Trophoblast cell (in vitro differentiated cells and primary cell): ENCODE measurements at regions not wholly inside any gene's neighbourhood (a gene's known extent, or its start where the extent isn't known, plus 50 kb on each side); places are given as distances from the start of the nearest gene placed in this dataset.

Source experiments
- DNase-seq, 2 donors: peaks; one replicate each; pipeline ENCODE4 v3.0.0-alpha.2; 2016
- H2AFZ ChIP-seq: 2 replicates; pipeline ENCODE4 v1.6.1; 2013; ENCODE audit warnings: low read length, moderate library complexity, mild to moderate bottlenecking; ENCODE audit not compliant: insufficient read depth, poor library complexity
- H2AK5ac ChIP-seq: 2 replicates; pipeline ENCODE4 v1.6.1; 2013; ENCODE audit warnings: mild to moderate bottlenecking, low read length
- H2BK120ac ChIP-seq: 2 replicates; pipeline ENCODE4 v1.6.1; 2013; ENCODE audit warnings: low read length, mild to moderate bottlenecking, moderate library complexity; ENCODE audit not compliant: insufficient read depth, poor library complexity
- H2BK12ac ChIP-seq: 2 replicates; pipeline ENCODE4 v1.6.1; 2013; ENCODE audit warnings: mild to moderate bottlenecking, low read length, moderate library complexity
- H2BK5ac ChIP-seq: 2 replicates; pipeline ENCODE4 v1.6.1; 2013; ENCODE audit warnings: low read length, low read depth, moderate library complexity, mild to moderate bottlenecking; ENCODE audit not compliant: poor library complexity
- H3K14ac ChIP-seq: 2 replicates; pipeline ENCODE4 v1.6.1; 2013; ENCODE audit warnings: mild to moderate bottlenecking, low read length
- H3K18ac ChIP-seq: 2 replicates; pipeline ENCODE4 v1.6.1; 2013; ENCODE audit warnings: mild to moderate bottlenecking, low read length
- H3K23ac ChIP-seq: 2 replicates; pipeline ENCODE4 v1.6.1; 2013; ENCODE audit warnings: low read length
- H3K27ac ChIP-seq: 2 replicates; pipeline ENCODE4 v1.5.1; 2013; ENCODE audit warnings: low read depth, mild to moderate bottlenecking, inconsistent platforms, low read length, moderate library complexity
- H3K27me3 ChIP-seq: 2 replicates; pipeline ENCODE4 v1.6.1; 2013; ENCODE audit warnings: inconsistent platforms, mild to moderate bottlenecking, low read length, moderate library complexity; ENCODE audit not compliant: insufficient read depth
- H3K36me3 ChIP-seq, 2 experiments: 1 replicate in 1 of 2; 2 replicates in 1 of 2; pipeline ENCODE4 v1.6.1; 2013; ENCODE audit warnings: low read length in 2 of 2, mild to moderate bottlenecking in 2 of 2, moderate library complexity in 1 of 2; ENCODE audit not compliant: insufficient read depth in 2 of 2, control insufficient read depth in 1 of 2
- H3K4ac ChIP-seq: 2 replicates; pipeline ENCODE4 v1.6.1; 2013; ENCODE audit warnings: low read depth, mild to moderate bottlenecking, low read length, moderate library complexity
- H3K4me1 ChIP-seq, 2 experiments: 1 replicate in 1 of 2; 2 replicates in 1 of 2; pipeline ENCODE4 v1.6.1; 2013; ENCODE audit warnings: low read length in 2 of 2, mild to moderate bottlenecking in 2 of 2, moderate library complexity in 1 of 2; ENCODE audit not compliant: insufficient read depth in 2 of 2, control insufficient read depth in 1 of 2
- H3K4me2 ChIP-seq: 2 replicates; pipeline ENCODE4 v1.6.1; 2013; ENCODE audit warnings: inconsistent platforms, mild to moderate bottlenecking, low read length, moderate library complexity
- H3K4me3 ChIP-seq: 2 replicates; pipeline ENCODE4 v1.5.1; 2013; ENCODE audit warnings: mild to moderate bottlenecking, low read depth, low read length, inconsistent platforms
- H3K79me1 ChIP-seq: one replicate; pipeline ENCODE4 v1.6.1; 2013; ENCODE audit warnings: low read length
- H3K79me2 ChIP-seq: 2 replicates; pipeline ENCODE4 v1.6.1; 2013; ENCODE audit warnings: low read length, mild to moderate bottlenecking; ENCODE audit not compliant: control insufficient read depth, insufficient read depth, poor library complexity
- H3K9ac ChIP-seq: 2 replicates; pipeline ENCODE4 v1.6.1; 2013; ENCODE audit warnings: mild to moderate bottlenecking, low read length
- H3K9me3 ChIP-seq: 2 replicates; pipeline ENCODE4 v1.6.1; 2013; ENCODE audit warnings: low read depth, mild to moderate bottlenecking, control low read depth, inconsistent platforms, low read length; ENCODE audit not compliant: insufficient read depth
- H4K12ac ChIP-seq: 2 replicates; pipeline ENCODE4 v1.6.1; 2013; ENCODE audit warnings: low read depth, mild to moderate bottlenecking, low read length, moderate library complexity
- H4K8ac ChIP-seq: 2 replicates; pipeline ENCODE4 v1.6.1; 2013; ENCODE audit warnings: low read depth, mild to moderate bottlenecking, low read length, moderate library complexity
- H4K91ac ChIP-seq: one replicate; pipeline ENCODE4 v1.6.1; 2013; ENCODE audit warnings: low read depth, mild to moderate bottlenecking, low read length, moderate library complexity
- WGBS: extraction: QIAGEN DNeasy Blood & Tissue Kit; methylation state at CpG from one replicate; pipeline ENCODE4 v1.1.7; 2013; ENCODE audit warnings: missing lambda C conversion rate; ENCODE audit not compliant: insufficient read length, insufficient coverage; ENCODE audit errors: extremely low coverage; 5-methylcytosine and 5-hydroxymethylcytosine counted together

GRCh38 chr15:87527416-87527815 lies 729.1 kb downstream of the NTRK3 start:
- H2BK12ac ChIP-seq, result no peak overlapping the region
- H3K4ac ChIP-seq, result no peak overlapping the region
- WGBS, result no CpG with 5 or more reads among the region's 4 CpGs
- no peak overlapping the region for H4K8ac ChIP-seq
- H3K79me1 ChIP-seq, result no peaks in the 10 kb centered on the region
- H3K9ac ChIP-seq, result no peak overlapping the region
- H3K79me2 ChIP-seq, result no peaks in the 10 kb centered on the region
- H3K4me2 ChIP-seq, result no peak overlapping the region
- no peak overlapping the region for H3K18ac ChIP-seq
- no peak overlapping the region for H2BK120ac ChIP-seq
- no peak overlapping the region for H4K91ac ChIP-seq
- no peak overlapping the region for H3K27ac ChIP-seq
- H4K12ac ChIP-seq, result no peak overlapping the region
- no peaks in the 10 kb centered on the region for H3K27me3 ChIP-seq
- no peak overlapping the region for H3K23ac ChIP-seq
- H3K4me3 ChIP-seq, result no peak overlapping the region
- H2AK5ac ChIP-seq, result no peak overlapping the region
- H3K36me3 ChIP-seq, result no peaks in the 10 kb centered on the region
- peak in 1 of 2 donors; percentile 23 for DNase-seq
- H3K4me1 ChIP-seq, result peaks cover 0 to 5% of the 10 kb centered on the region in 2 experiments
- H2AFZ ChIP-seq, result no peak overlapping the region
- no peak overlapping the region for H2BK5ac ChIP-seq
- H3K14ac ChIP-seq, result no peak overlapping the region
- no peaks in the 10 kb centered on the region for H3K9me3 ChIP-seq

- DNase-seq, result no peak
- H3K27ac ChIP-seq, result no peak overlapping the region
- no peaks in the 10 kb centered on the region for H3K79me1 ChIP-seq
- H4K12ac ChIP-seq, result no peak overlapping the region
- no peaks in the 10 kb centered on the region for H3K27me3 ChIP-seq
- H3K9ac ChIP-seq, result no peak overlapping the region
- no peaks in the 10 kb centered on the region for H3K36me3 ChIP-seq
- H2BK5ac ChIP-seq, result no peak overlapping the region
- WGBS, result no CpG with 5 or more reads among the region's 2 CpGs
- no peak overlapping the region for H3K14ac ChIP-seq
- H2AK5ac ChIP-seq, result no peak overlapping the region
- no peak overlapping the region for H2BK120ac ChIP-seq
- H3K9me3 ChIP-seq, result no peaks in the 10 kb centered on the region
- no peak overlapping the region for H3K18ac ChIP-seq
- H3K4ac ChIP-seq, result no peak overlapping the region
- H4K91ac ChIP-seq, result no peak overlapping the region
- no peak overlapping the region for H3K4me3 ChIP-seq
- H3K23ac ChIP-seq, result no peak overlapping the region
- H3K4me1 ChIP-seq, result peaks cover 0 to 5% of the 10 kb centered on the region in 2 experiments
- H2AFZ ChIP-seq, result no peak overlapping the region
- no peak overlapping the region for H2BK12ac ChIP-seq
- H3K79me2 ChIP-seq, result no peaks in the 10 kb centered on the region
- H4K8ac ChIP-seq, result no peak overlapping the region
- no peak overlapping the region for H3K4me2 ChIP-seq
These were observed 733.0 kb downstream of the NTRK3 start for GRCh38 chr15:87523516-87523915.

DNA sequence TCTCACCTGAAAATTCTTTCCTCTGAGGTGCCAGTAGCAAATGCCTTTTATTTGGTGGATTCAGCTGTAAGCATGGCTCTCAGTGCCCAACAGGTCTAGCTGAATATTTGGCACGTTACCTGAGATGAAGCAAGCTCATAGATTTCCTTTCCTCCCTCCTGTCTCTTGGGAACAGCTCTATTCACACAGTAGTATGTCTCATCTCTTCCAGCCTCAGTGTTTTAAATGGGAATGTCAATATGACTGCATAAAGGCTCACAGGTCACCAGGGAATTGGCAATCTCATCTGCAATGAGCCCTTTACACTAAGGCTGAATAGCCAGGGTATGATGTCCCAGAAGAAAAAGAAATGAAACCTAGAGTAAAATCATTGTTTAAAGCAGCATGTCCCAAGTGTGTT lies 733.5 kb downstream of the NTRK3 start:
- Histone ChIP-seq H2AK5ac (no peak overlapping the region), H3K4me2 (no peak overlapping the region), H2BK5ac (no peak overlapping the region), H2BK12ac (no peak overlapping the region), H3K14ac (no peak overlapping the region), H2BK120ac (no peak overlapping the region), H3K79me1 (no peaks in the 10 kb centered on the region), H3K27me3 (no peaks in the 10 kb centered on the region), H3K4ac (no peak overlapping the region), H3K4me1 (peaks cover 0 to 5% of the 10 kb centered on the region in 2 experiments), H3K4me3 (no peak overlapping the region), H3K18ac (no peak overlapping the region), H3K36me3 (no peaks in the 10 kb centered on the region), H4K91ac (no peak overlapping the region), H3K23ac (no peak overlapping the region), H2AFZ (no peak overlapping the region), H4K8ac (no peak overlapping the region), H3K9ac (no peak overlapping the region), H3K79me2 (no peaks in the 10 kb centered on the region), H4K12ac (no peak overlapping the region), H3K27ac (no peak overlapping the region), H3K9me3 (no peaks in the 10 kb centered on the region)
- no CpG with 5 or more reads among the region's 1 CpG for WGBS
- DNase-seq, result no peak

DNA sequence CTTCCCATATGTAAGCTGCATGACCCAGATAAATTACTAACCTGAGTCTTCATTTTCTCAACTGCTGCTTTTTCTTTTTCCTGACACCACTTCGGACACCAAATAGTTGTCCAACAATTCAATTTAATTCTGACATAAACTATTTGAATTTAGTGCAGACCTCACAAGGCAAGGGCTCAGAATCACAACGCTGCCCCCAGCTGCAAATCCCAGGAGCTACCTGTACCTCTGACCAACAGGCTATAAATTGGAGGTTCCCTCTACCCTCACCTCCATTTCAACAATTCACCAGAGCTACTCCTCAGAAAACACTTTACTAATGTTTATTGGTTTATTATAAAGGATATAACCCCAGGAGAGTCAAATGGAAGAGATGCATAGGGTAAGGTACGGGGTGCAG lies 737.6 kb downstream of the NTRK3 start:
- DNase-seq, result no peak
- Histone ChIP-seq H3K79me2 (no peaks in the 10 kb centered on the region), H3K27ac (no peak overlapping the region), H3K14ac (no peak overlapping the region), H3K4me3 (no peak overlapping the region), H3K9ac (no peak overlapping the region), H2BK5ac (no peak overlapping the region), H4K8ac (no peak overlapping the region), H2BK120ac (no peak overlapping the region), H3K79me1 (no peaks in the 10 kb centered on the region), H3K4me2 (no peak overlapping the region), H3K23ac (no peak overlapping the region), H3K4ac (no peak overlapping the region), H2BK12ac (no peak overlapping the region), H3K27me3 (no peaks in the 10 kb centered on the region), H2AK5ac (no peak overlapping the region), H2AFZ (no peak overlapping the region), H4K12ac (no peak overlapping the region), H3K4me1 (no peaks in the 10 kb centered on the region), H3K36me3 (no peaks in the 10 kb centered on the region), H3K18ac (no peak overlapping the region), H3K9me3 (no peaks in the 10 kb centered on the region), H4K91ac (no peak overlapping the region)
- whole genome bisulfite sequencing, result no CpG with 5 or more reads among the region's 3 CpGs
